ENCODE measurements at regions not wholly inside any gene's neighbourhood (a gene's known extent, or its start where the extent isn't known, plus 50 kb on each side); places are given as distances from the start of the nearest gene placed in this dataset.

GRCh38 chr11:112863305-112863704 is 97.9 kb upstream of the NCAM1 start:
- no peaks in the 10 kb centered on the region for H3K36me3 ChIP-seq (replicated peaks; ENCODE audit: low read depth, low read length)

GRCh38 chr11:112864672-112865071 is 96.5 kb upstream of the NCAM1 start:
- Histone ChIP-seq H3K9me3 (ENCODE audit: insufficient read depth, low read length) (no peaks in the 10 kb centered on the region), H3K27me3 (ENCODE audit: low read depth, low read length) (no peaks in the 10 kb centered on the region; the same call in 1 of the 2 replicates), H2AFZ (ENCODE audit: low read depth, low read length) (no peak overlapping the region), H3K27ac (ENCODE audit: low read length) (no peak overlapping the region), H4K20me1 (ENCODE audit: insufficient read depth, low read length) (no peaks in the 10 kb centered on the region), H3K9ac (ENCODE audit: low read length) (no peak overlapping the region), H3K36me3 (replicated peaks; ENCODE audit: low read depth, low read length) (no peaks in the 10 kb centered on the region), H3K79me2 (ENCODE audit: low read length) (no peaks in the 10 kb centered on the region), H3K4me2 (ENCODE audit: low read length) (no peak overlapping the region), H3K4me3 (ENCODE audit: low read length) (no peak overlapping the region), H3K4me1 (ENCODE audit: low read length) (no peaks in the 10 kb centered on the region)
- TF ChIP-seq EZH2phosphoT487 (IDR thresholded peaks at IDR 0.05; ENCODE audit: low read depth) (no peak), CTCF (IDR thresholded peaks at IDR 0.05; ENCODE audit: low read depth, low read length) (no peak)

More at GRCh38 chr11:112863305-112863704, 97.9 kb upstream of the NCAM1 start:
- H3K4me1 ChIP-seq (ENCODE audit: low read length), result no peaks in the 10 kb centered on the region
- no peaks in the 10 kb centered on the region for H3K9me3 ChIP-seq (ENCODE audit: insufficient read depth, low read length)
- no peak overlapping the region for H2AFZ ChIP-seq (ENCODE audit: low read depth, low read length)
- no peaks in the 10 kb centered on the region for H4K20me1 ChIP-seq (ENCODE audit: insufficient read depth, low read length)
- no peak overlapping the region for H3K4me3 ChIP-seq (ENCODE audit: low read length)
- H3K4me2 ChIP-seq (ENCODE audit: low read length), result no peak overlapping the region
- no peaks in the 10 kb centered on the region for H3K27me3 ChIP-seq (ENCODE audit: low read depth, low read length)
- no peak for TF ChIP-seq EZH2phosphoT487 (IDR thresholded peaks at IDR 0.05; ENCODE audit: low read depth)
- no peak for TF ChIP-seq CTCF (IDR thresholded peaks at IDR 0.05; ENCODE audit: low read depth, low read length)
- H3K27ac ChIP-seq (ENCODE audit: low read length), result no peak overlapping the region
- no peak overlapping the region for H3K9ac ChIP-seq (ENCODE audit: low read length)
- no peaks in the 10 kb centered on the region for H3K79me2 ChIP-seq (ENCODE audit: low read length)

DNA sequence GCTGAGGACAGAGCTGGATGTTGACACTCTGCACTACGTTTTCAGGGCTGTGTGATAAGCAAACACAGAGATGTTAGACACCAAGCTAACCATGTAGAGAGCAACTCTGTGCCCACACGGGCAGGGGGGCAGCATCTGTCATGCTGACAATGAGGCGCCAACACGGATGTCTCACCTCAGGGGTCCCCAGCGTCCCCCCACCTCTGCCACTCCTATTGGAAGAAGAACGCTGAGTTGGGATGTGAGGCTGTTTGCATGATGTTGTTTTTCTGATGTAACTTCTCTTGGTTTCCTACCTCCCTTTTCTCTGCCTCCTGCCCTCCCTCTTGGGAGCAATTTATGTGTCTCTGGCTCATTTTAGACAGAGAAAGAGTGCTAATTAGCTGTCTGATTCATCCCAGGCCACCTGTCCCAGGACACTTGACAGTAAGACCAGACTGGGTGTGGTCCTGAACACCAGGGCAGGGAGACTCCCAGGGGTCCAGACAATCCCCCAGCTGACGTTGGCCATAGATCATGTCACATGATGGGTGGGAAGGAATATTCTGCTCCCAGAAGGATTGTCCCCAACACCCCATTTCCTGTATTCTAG is 89.2 kb upstream of the NCAM1 start:
- Histone ChIP-seq H3K9ac (ENCODE audit: low read length) (no peak overlapping the region), H2AFZ (ENCODE audit: low read depth, low read length) (no peak overlapping the region), H3K4me2 (ENCODE audit: low read length) (no peak overlapping the region), H3K79me2 (ENCODE audit: low read length) (no peaks in the 10 kb centered on the region), H4K20me1 (ENCODE audit: insufficient read depth, low read length) (no peaks in the 10 kb centered on the region), H3K4me3 (ENCODE audit: low read length) (no peak overlapping the region), H3K27ac (ENCODE audit: low read length) (no peak overlapping the region), H3K27me3 (ENCODE audit: low read depth, low read length) (peaks cover 5% of the 10 kb centered on the region), H3K36me3 (replicated peaks; ENCODE audit: low read depth, low read length) (no peaks in the 10 kb centered on the region), H3K9me3 (ENCODE audit: insufficient read depth, low read length) (no peaks in the 10 kb centered on the region), H3K4me1 (ENCODE audit: low read length) (no peaks in the 10 kb centered on the region)
- TF ChIP-seq CTCF (IDR thresholded peaks at IDR 0.05; ENCODE audit: low read depth, low read length) (no peak), EZH2phosphoT487 (IDR thresholded peaks at IDR 0.05; ENCODE audit: low read depth) (no peak)

- Histone ChIP-seq H3K9me3 (ENCODE audit: insufficient read depth, low read length) (no peaks in the 10 kb centered on the region), H3K27ac (ENCODE audit: low read length) (no peak overlapping the region), H3K9ac (ENCODE audit: low read length) (no peak overlapping the region), H4K20me1 (ENCODE audit: insufficient read depth, low read length) (no peaks in the 10 kb centered on the region), H3K4me2 (ENCODE audit: low read length) (no peak overlapping the region), H3K27me3 (ENCODE audit: low read depth, low read length) (peaks cover 5% of the 10 kb centered on the region), H3K36me3 (replicated peaks; ENCODE audit: low read depth, low read length) (no peaks in the 10 kb centered on the region), H3K4me3 (ENCODE audit: low read length) (no peak overlapping the region), H3K79me2 (ENCODE audit: low read length) (no peaks in the 10 kb centered on the region), H3K4me1 (ENCODE audit: low read length) (no peaks in the 10 kb centered on the region), H2AFZ (ENCODE audit: low read depth, low read length) (no peak overlapping the region)
- TF ChIP-seq CTCF (IDR thresholded peaks at IDR 0.05; ENCODE audit: low read depth, low read length) (no peak), EZH2phosphoT487 (IDR thresholded peaks at IDR 0.05; ENCODE audit: low read depth) (no peak)
Measured at GRCh38 chr11:112874980-112875379, 86.2 kb upstream of the NCAM1 start.

Measured in OCI-LY3 (cell line).